SK-N-SH (cell line): ENCODE measurements at regions not wholly inside any gene's neighbourhood (a gene's known extent, or its start where the extent isn't known, plus 50 kb on each side); places are given as distances from the start of the nearest gene placed in this dataset.
"Not testable (repeated sequence)": the region's sequence is repeated elsewhere in the genome, so short reads cannot be mapped to it uniquely, and the experiment has no call there.

ENCODE experiments used
- ELF1 ChIP-seq: IDR thresholded peaks from 2 replicates; pipeline ENCODE4 v1.4.0; 2012
- SMC3 ChIP-seq: IDR thresholded peaks from 2 replicates; pipeline ENCODE4 v1.6.1; 2012; ENCODE audit warnings: low read depth, low read length, improper control_type of control experiment
- TF ChIP-seq, protein P1 (sequence below): fragments of 150-350 bp; IDR thresholded peaks from 2 replicates; pipeline ENCODE4 v1.6.1; 2017; ENCODE audit warnings: antibody characterized with exemption, low read length, low read depth, borderline replicate concordance
- TF ChIP-seq, protein P2 (sequence below): IDR thresholded peaks from 2 replicates; pipeline ENCODE4 v1.4.0; 2012; ENCODE audit warnings: low read depth

DNA sequence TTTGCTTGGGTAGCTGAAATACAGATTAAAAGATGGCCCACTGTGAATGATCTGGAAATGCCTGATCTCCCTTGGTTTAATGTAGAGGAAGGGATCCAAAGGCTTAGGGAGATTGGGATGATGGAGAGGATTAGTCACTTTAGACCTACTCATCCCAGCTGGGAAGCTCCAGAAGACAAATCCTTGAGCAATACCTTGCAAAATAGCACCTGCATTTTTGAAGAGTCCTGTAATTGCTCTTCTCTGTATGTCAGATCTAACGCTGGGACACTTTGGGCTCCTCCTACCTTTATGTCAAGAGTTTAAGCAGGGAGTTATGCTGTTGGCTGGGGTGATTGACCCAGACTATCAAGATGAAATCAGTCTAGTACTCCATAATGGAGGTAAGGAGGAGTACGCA is 331.7 kb downstream of the DTHD1 start:
- TF ChIP-seq SMC3, ELF1: not testable (repeated sequence)
- TF ChIP-seq, protein P1, sequence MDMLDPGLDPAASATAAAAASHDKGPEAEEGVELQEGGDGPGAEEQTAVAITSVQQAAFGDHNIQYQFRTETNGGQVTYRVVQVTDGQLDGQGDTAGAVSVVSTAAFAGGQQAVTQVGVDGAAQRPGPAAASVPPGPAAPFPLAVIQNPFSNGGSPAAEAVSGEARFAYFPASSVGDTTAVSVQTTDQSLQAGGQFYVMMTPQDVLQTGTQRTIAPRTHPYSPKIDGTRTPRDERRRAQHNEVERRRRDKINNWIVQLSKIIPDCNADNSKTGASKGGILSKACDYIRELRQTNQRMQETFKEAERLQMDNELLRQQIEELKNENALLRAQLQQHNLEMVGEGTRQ = not testable (repeated sequence)
- TF ChIP-seq, protein P2, sequence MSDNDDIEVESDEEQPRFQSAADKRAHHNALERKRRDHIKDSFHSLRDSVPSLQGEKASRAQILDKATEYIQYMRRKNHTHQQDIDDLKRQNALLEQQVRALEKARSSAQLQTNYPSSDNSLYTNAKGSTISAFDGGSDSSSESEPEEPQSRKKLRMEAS = not testable (repeated sequence)
